Keratinocyte (primary cell): ENCODE measurements at regions not wholly inside any gene's neighbourhood (a gene's known extent, or its start where the extent isn't known, plus 50 kb on each side); places are given as distances from the start of the nearest gene placed in this dataset.

ENCODE experiments used
- CTCF ChIP-seq, 3 experiments: IDR thresholded peaks in 1 of 3; conservative IDR thresholded peaks in 1 of 3; optimal IDR thresholded peaks in 1 of 3; 2 replicates in 2 of 3; 3 replicates in 1 of 3; pipeline versions ENCODE3 to v1.5.1; 2011; ENCODE audit warnings: low read length in 3 of 3, mild to moderate bottlenecking in 3 of 3, moderate library complexity in 2 of 3, control low read depth in 1 of 3, inconsistent platforms in 1 of 3; ENCODE audit not compliant: insufficient read depth in 2 of 3; ENCODE audit errors: extremely low read depth in 1 of 3
- EZH2 ChIP-seq: IDR thresholded peaks from one replicate; pipeline ENCODE4 v1.6.1; 2012; ENCODE audit warnings: inconsistent platforms, mild to moderate bottlenecking, low read length, moderate library complexity

- TF ChIP-seq CTCF (optimal IDR thresholded peaks at IDR 0.05 in 1 of 3, IDR thresholded peaks at IDR 0.05 in 1 of 3, conservative IDR thresholded peaks at IDR 0.05 in 1 of 3; ENCODE audit: extremely low read depth in 1 of 3, insufficient read depth in 2 of 3, low read length in 3 of 3) (no peak), EZH2 (no peak)
Measured at GRCh38 chrX:40392599-40392998, 188.2 kb upstream of the ATP6AP2 start.
